Fibroblast of skin of back (primary cell): ENCODE measurements at regions not wholly inside any gene's neighbourhood (a gene's known extent, or its start where the extent isn't known, plus 50 kb on each side); places are given as distances from the start of the nearest gene placed in this dataset.
"Not testable (repeated sequence)": the region's sequence is repeated elsewhere in the genome, so short reads cannot be mapped to it uniquely, and the experiment has no call there.

Experiments used
- DNase-seq: peaks from one replicate; pipeline ENCODE4 v3.0.0-alpha.2; 2013

- DNase-seq, result peak; percentile 25
These were observed 292.9 kb downstream of the BMP4 start for GRCh38 chr14:53663709-53664108.

GRCh38 chr14:53655080-53655785 lies 301.4 kb downstream of the BMP4 start:
- peak; percentile 30 for DNase-seq

GRCh38 chr14:53652068-53652467 lies 304.6 kb downstream of the BMP4 start:
- DNase-seq, result no peak

- no peak for DNase-seq
These were observed 305.4 kb downstream of the BMP4 start for GRCh38 chr14:53651096-53651740.

- DNase-seq, result no peak
These were observed 309.7 kb downstream of the BMP4 start for GRCh38 chr14:53646925-53647324.

- DNase-seq, result peak; percentile 89
These were observed 315.9 kb downstream of the BMP4 start for GRCh38 chr14:53640695-53641094.

GRCh38 chr14:53638966-53639365 lies 317.7 kb downstream of the BMP4 start:
- DNase-seq, result peak; percentile 53

GRCh38 chr14:53634793-53635192 lies 321.8 kb downstream of the BMP4 start:
- no peak for DNase-seq

- no peak for DNase-seq
These were observed 326.3 kb downstream of the BMP4 start for GRCh38 chr14:53630336-53630735.

- DNase-seq, result no peak
These were observed 327.7 kb downstream of the BMP4 start for GRCh38 chr14:53628732-53629430.

- DNase-seq, result no peak
These were observed 328.4 kb downstream of the BMP4 start for GRCh38 chr14:53628261-53628660.

- DNase-seq, result no peak
These were observed 329.9 kb downstream of the BMP4 start for GRCh38 chr14:53626761-53627160.

- peak; percentile 32 for DNase-seq
These were observed 334.2 kb downstream of the BMP4 start for GRCh38 chr14:53622447-53622846.

GRCh38 chr14:53621921-53622320 lies 334.7 kb downstream of the BMP4 start:
- DNase-seq, result peak; percentile 30

- no peak for DNase-seq
These were observed 335.2 kb downstream of the BMP4 start for GRCh38 chr14:53621433-53621832.

GRCh38 chr14:53620890-53621289 lies 335.7 kb downstream of the BMP4 start:
- no peak for DNase-seq

GRCh38 chr14:53620317-53620716 lies 336.3 kb downstream of the BMP4 start:
- DNase-seq, result peak; percentile 77

- DNase-seq, result peak; percentile 86
These were observed 336.9 kb downstream of the BMP4 start for GRCh38 chr14:53619691-53620231.

- not testable (repeated sequence) for DNase-seq
These were observed 340.1 kb downstream of the BMP4 start for GRCh38 chr14:53616536-53616935.

GRCh38 chr14:53615252-53615651 lies 341.4 kb downstream of the BMP4 start:
- DNase-seq, result no peak

GRCh38 chr14:53613404-53614253 lies 343.0 kb downstream of the BMP4 start:
- no peak for DNase-seq

GRCh38 chr14:53610947-53611346 lies 345.7 kb downstream of the BMP4 start:
- peak; percentile 32 for DNase-seq
